ENCODE measurements at regions not wholly inside any gene's neighbourhood (a gene's known extent, or its start where the extent isn't known, plus 50 kb on each side); places are given as distances from the start of the nearest gene placed in this dataset.

DNA sequence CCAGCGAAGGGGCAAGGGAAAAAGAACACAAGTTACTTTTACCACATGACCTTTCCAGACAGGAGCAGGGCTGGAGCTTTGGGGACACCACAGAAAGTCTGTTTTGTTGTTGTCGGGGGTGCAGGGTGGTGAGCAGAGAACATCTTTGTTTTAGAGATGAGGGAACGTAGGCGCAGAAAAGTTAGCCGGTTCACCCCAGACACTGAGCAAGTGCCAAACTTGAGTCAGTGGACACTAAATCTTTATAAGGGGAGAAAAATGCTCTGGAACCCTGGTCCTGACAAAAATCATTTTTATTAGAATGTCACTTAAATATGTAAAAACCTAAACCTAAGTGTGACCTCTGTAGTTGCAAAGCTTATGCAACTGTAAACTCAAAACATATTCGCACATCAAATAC is 126.4 kb upstream of the GAS1 start:
- H3K36me3 ChIP-seq (ENCODE audit: control insufficient read depth in 2 of 2, insufficient read depth in 2 of 2, low read length in 1 of 2) = no peaks in the 10 kb centered on the region
- WGBS = 89% methylated on average over 6 of the region's 6 CpGs
- no peaks in the 10 kb centered on the region for H3K4me1 ChIP-seq (ENCODE audit: control insufficient read depth in 2 of 2, insufficient read depth in 2 of 2, low read length in 2 of 2)
- no peaks in the 10 kb centered on the region for H3K27me3 ChIP-seq (ENCODE audit: control insufficient read depth in 2 of 2, insufficient read depth in 1 of 2, low read length in 1 of 2)
- H3K4me3 ChIP-seq (ENCODE audit: low read length in 2 of 2) = no peak overlapping the region
- no peak for DNase-seq (ENCODE audit: low read depth in 6 of 9, low spot score in 9 of 9)
- no peak overlapping the region for H3K27ac ChIP-seq (ENCODE audit: low read depth in 1 of 2, low read length in 1 of 2)
- H3K9me3 ChIP-seq (ENCODE audit: control insufficient read depth in 2 of 2, insufficient read depth in 1 of 2, low read length in 1 of 2) = no peaks in the 10 kb centered on the region

DNA sequence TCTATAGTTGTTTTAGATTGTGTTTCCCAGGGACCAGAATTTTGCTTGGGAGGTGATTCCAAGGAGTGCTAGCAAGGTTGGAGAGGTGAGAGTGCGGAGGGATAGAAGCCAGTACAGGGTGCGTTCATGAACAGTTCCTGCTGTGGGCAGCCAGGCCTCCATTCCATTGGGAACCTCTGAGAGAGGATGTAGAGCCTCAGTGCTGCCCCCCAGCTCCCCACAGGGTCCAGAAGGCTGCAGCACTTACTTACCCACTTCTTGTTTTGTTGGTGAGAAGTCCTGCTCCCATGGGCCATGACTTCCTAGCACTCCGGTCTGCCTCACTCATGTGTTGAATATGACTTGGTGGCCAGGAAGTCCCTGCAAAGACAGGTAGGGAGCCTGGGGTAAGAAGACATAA is 128.2 kb upstream of the GAS1 start:
- no peaks in the 10 kb centered on the region for H3K36me3 ChIP-seq (ENCODE audit: control insufficient read depth in 2 of 2, insufficient read depth in 2 of 2, low read length in 1 of 2)
- WGBS = 93% methylated on average over 3 of the region's 3 CpGs
- no peak overlapping the region for H3K27ac ChIP-seq (ENCODE audit: low read depth in 1 of 2, low read length in 1 of 2)
- DNase-seq (ENCODE audit: low read depth in 6 of 9, low spot score in 9 of 9) = no peak
- no peaks in the 10 kb centered on the region for H3K4me1 ChIP-seq (ENCODE audit: control insufficient read depth in 2 of 2, insufficient read depth in 2 of 2, low read length in 2 of 2)
- H3K27me3 ChIP-seq (ENCODE audit: control insufficient read depth in 2 of 2, insufficient read depth in 1 of 2, low read length in 1 of 2) = no peaks in the 10 kb centered on the region
- no peak overlapping the region for H3K4me3 ChIP-seq (ENCODE audit: low read length in 2 of 2)
- no peaks in the 10 kb centered on the region for H3K9me3 ChIP-seq (ENCODE audit: control insufficient read depth in 2 of 2, insufficient read depth in 1 of 2, low read length in 1 of 2)

DNA sequence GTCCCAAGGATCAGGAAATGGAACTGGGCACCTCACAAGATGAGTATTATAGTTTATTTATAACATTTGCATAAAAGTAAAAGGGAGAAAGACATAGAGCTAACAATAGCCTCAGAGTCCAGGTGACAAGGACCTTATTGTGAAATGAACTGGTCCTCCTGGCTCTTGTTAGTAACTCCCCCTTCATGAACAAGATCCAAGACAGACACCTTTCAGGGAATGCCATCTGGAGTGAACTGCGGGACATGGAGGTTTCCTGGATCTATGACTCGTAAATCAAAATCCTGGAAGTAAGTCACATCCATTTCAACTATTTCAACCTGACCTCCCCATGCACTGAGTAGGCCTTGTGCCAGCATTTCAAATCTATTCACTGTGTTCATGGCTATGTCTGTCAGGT is 129.5 kb upstream of the GAS1 start:
- DNase-seq (ENCODE audit: low read depth in 6 of 9, low spot score in 9 of 9) = no peak
- no peaks in the 10 kb centered on the region for H3K9me3 ChIP-seq (ENCODE audit: control insufficient read depth in 2 of 2, insufficient read depth in 1 of 2, low read length in 1 of 2)
- H3K36me3 ChIP-seq (ENCODE audit: control insufficient read depth in 2 of 2, insufficient read depth in 2 of 2, low read length in 1 of 2) = no peaks in the 10 kb centered on the region
- no peaks in the 10 kb centered on the region for H3K27me3 ChIP-seq (ENCODE audit: control insufficient read depth in 2 of 2, insufficient read depth in 1 of 2, low read length in 1 of 2)
- H3K27ac ChIP-seq (ENCODE audit: low read depth in 1 of 2, low read length in 1 of 2) = no peak overlapping the region
- H3K4me1 ChIP-seq (ENCODE audit: control insufficient read depth in 2 of 2, insufficient read depth in 2 of 2, low read length in 2 of 2) = no peaks in the 10 kb centered on the region
- WGBS = 92% methylated on average over 2 of the region's 2 CpGs
- no peak overlapping the region for H3K4me3 ChIP-seq (ENCODE audit: low read length in 2 of 2)

DNA sequence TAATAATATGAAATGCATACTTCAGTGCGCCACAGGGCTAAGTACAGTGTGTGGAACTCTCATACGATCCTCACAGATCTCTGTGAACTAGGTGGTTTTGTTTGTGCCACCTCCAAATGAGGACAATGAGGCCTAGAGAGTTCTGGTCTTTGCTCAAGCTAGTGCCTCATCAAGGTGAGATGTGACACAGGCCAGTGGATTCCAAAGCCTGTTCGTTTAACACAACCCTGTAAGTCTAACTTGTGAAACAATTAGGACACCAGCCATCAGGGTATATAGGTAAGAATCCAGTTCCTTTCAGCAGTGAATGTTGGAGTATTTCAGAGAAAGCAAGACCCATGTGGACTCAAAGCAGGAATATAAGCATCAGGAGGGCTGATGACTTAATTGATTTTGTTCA is 130.7 kb upstream of the GAS1 start:
- no peaks in the 10 kb centered on the region for H3K4me1 ChIP-seq (ENCODE audit: control insufficient read depth in 2 of 2, insufficient read depth in 2 of 2, low read length in 2 of 2)
- no peaks in the 10 kb centered on the region for H3K27me3 ChIP-seq (ENCODE audit: control insufficient read depth in 2 of 2, insufficient read depth in 1 of 2, low read length in 1 of 2)
- H3K36me3 ChIP-seq (ENCODE audit: control insufficient read depth in 2 of 2, insufficient read depth in 2 of 2, low read length in 1 of 2) = no peaks in the 10 kb centered on the region
- WGBS = 92% methylated on average over 3 of the region's 3 CpGs
- no peak for DNase-seq (ENCODE audit: low read depth in 6 of 9, low spot score in 9 of 9)
- H3K9me3 ChIP-seq (ENCODE audit: control insufficient read depth in 2 of 2, insufficient read depth in 1 of 2, low read length in 1 of 2) = no peaks in the 10 kb centered on the region
- no peak overlapping the region for H3K27ac ChIP-seq (ENCODE audit: low read depth in 1 of 2, low read length in 1 of 2)
- no peak overlapping the region for H3K4me3 ChIP-seq (ENCODE audit: low read length in 2 of 2)

DNA sequence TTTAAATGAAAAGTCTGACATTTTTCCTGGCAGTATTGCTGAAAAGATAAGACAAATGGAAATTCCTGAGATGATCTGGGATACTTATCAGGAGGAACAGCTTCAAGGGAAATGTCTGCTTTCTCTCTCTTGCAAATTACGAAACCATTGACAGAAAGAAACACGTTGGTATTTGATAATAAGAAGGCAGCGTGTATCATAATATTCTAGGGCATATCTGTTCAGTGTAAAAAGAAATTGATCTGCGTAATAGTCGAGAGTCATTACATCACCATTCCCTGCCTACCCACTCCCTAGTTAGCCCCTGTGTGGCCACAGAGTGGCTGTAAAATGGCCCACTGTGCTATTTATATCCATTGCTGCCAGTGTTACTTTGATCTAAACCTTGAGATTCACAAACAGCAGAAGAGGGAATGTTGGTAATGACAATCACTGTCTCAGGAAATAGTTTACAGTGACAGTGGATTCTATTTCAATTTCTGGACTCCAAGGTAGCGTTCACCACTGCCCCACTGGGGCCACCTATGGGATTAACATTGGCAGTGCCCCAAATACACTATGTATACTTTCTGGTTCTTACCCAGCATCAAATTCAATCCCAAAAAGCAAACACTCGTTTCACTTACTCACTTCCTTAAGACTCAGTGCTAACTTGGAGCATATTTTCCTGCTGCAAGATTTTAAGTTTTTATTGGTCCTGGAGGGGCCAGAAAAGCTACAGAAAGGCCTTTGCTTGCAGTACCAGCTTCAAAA is 133.4 kb upstream of the GAS1 start:
- H3K27me3 ChIP-seq (ENCODE audit: control insufficient read depth in 2 of 2, insufficient read depth in 1 of 2, low read length in 1 of 2) = no peaks in the 10 kb centered on the region
- H3K4me3 ChIP-seq (ENCODE audit: low read length in 2 of 2) = no peak overlapping the region
- DNase-seq (ENCODE audit: low read depth in 6 of 9, low spot score in 9 of 9) = no peak
- WGBS = 73% methylated on average over 7 of the region's 7 CpGs
- no peaks in the 10 kb centered on the region for H3K4me1 ChIP-seq (ENCODE audit: control insufficient read depth in 2 of 2, insufficient read depth in 2 of 2, low read length in 2 of 2)
- H3K36me3 ChIP-seq (ENCODE audit: control insufficient read depth in 2 of 2, insufficient read depth in 2 of 2, low read length in 1 of 2) = no peaks in the 10 kb centered on the region
- H3K27ac ChIP-seq (ENCODE audit: low read depth in 1 of 2, low read length in 1 of 2) = no peak overlapping the region
- peaks cover 0 to under 1% of the 10 kb centered on the region in 2 donors for H3K9me3 ChIP-seq (ENCODE audit: control insufficient read depth in 2 of 2, insufficient read depth in 1 of 2, low read length in 1 of 2)

DNA sequence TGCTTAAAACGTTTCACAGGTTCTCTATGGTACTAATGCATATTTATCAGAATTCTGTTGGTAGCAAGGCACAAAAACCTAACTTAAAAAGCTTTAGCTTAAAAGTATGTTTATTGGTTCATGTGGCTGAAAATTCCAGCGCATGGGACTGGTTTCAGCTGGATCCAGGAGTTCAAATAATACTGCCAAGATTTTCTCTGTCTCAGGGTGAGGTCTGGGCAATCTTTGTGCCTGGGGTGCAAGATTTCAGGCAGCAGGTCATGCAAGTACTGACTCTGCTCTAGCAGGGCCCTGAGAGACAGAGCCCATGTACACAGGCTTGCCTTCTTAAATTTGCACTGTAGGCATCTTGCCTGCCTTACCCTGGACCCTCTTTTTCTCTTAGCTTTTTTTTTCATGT is 134.2 kb upstream of the GAS1 start:
- 81% methylated on average over 2 of the region's 2 CpGs for WGBS
- Histone ChIP-seq H3K27me3 (ENCODE audit: control insufficient read depth in 2 of 2, insufficient read depth in 1 of 2, low read length in 1 of 2) (no peaks in the 10 kb centered on the region), H3K36me3 (ENCODE audit: control insufficient read depth in 2 of 2, insufficient read depth in 2 of 2, low read length in 1 of 2) (no peaks in the 10 kb centered on the region), H3K9me3 (ENCODE audit: control insufficient read depth in 2 of 2, insufficient read depth in 1 of 2, low read length in 1 of 2) (peaks cover 0 to 4% of the 10 kb centered on the region in 2 donors), H3K27ac (ENCODE audit: low read depth in 1 of 2, low read length in 1 of 2) (no peak overlapping the region), H3K4me3 (ENCODE audit: low read length in 2 of 2) (no peak overlapping the region), H3K4me1 (ENCODE audit: control insufficient read depth in 2 of 2, insufficient read depth in 2 of 2, low read length in 2 of 2) (no peaks in the 10 kb centered on the region)
- DNase-seq (ENCODE audit: low read depth in 6 of 9, low spot score in 9 of 9) = no peak

DNA sequence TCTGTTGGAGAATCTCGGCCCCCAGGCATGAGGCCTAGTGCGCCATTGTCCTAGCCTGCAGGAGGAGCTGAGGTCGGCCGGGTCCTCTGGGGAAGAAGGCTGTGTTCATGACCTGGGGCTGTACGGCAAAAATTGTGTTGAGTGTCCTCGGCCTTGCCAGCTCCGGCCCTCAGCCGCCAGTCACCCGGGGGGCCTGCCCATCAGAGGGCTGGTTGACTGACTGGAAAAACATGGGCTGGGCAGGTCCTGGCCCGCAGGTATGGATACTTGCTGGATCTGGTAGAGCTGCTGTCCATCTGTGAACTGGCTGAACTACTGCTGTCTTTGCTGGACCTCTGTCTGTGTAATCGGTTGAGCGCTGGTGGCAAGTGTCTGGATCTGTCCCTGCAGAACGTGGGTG is 136.7 kb upstream of the GAS1 start:
- H3K4me3 ChIP-seq (ENCODE audit: low read length in 2 of 2) = no peak overlapping the region
- no peak for DNase-seq (ENCODE audit: low read depth in 6 of 9, low spot score in 9 of 9)
- H3K27me3 ChIP-seq (ENCODE audit: control insufficient read depth in 2 of 2, insufficient read depth in 1 of 2, low read length in 1 of 2) = no peaks in the 10 kb centered on the region
- H3K9me3 ChIP-seq (ENCODE audit: control insufficient read depth in 2 of 2, insufficient read depth in 1 of 2, low read length in 1 of 2) = peaks cover 0 to 4% of the 10 kb centered on the region in 2 donors
- no peaks in the 10 kb centered on the region for H3K36me3 ChIP-seq (ENCODE audit: control insufficient read depth in 2 of 2, insufficient read depth in 2 of 2, low read length in 1 of 2)
- 95% methylated on average over 13 of the region's 13 CpGs for WGBS
- H3K27ac ChIP-seq (ENCODE audit: low read depth in 1 of 2, low read length in 1 of 2) = no peak overlapping the region
- H3K4me1 ChIP-seq (ENCODE audit: control insufficient read depth in 2 of 2, insufficient read depth in 2 of 2, low read length in 2 of 2) = no peaks in the 10 kb centered on the region

DNA sequence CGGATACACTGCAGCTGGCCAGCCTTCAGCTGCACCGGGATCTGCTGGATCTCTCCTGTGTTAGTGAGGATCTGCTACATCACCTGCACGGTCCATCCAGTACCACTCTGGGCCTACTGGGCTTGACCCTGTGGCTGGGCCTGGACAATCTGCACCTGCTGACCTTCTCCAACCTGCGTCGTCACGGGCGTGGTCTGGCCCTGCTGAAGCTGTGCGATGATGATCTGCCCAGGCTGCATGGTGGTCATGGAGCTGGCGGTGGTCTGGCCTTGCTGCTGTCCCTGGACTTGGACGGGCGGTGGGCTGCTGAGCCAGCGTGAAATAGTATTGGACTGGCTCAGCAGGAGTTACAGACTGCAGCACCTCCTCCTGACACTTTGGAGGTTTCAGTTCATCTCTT is 137.1 kb upstream of the GAS1 start:
- Histone ChIP-seq H3K9me3 (ENCODE audit: control insufficient read depth in 2 of 2, insufficient read depth in 1 of 2, low read length in 1 of 2) (peaks cover 0 to 4% of the 10 kb centered on the region in 2 donors), H3K27ac (ENCODE audit: low read depth in 1 of 2, low read length in 1 of 2) (no peak overlapping the region), H3K27me3 (ENCODE audit: control insufficient read depth in 2 of 2, insufficient read depth in 1 of 2, low read length in 1 of 2) (no peaks in the 10 kb centered on the region), H3K4me3 (ENCODE audit: low read length in 2 of 2) (no peak overlapping the region), H3K4me1 (ENCODE audit: control insufficient read depth in 2 of 2, insufficient read depth in 2 of 2, low read length in 2 of 2) (no peaks in the 10 kb centered on the region), H3K36me3 (ENCODE audit: control insufficient read depth in 2 of 2, insufficient read depth in 2 of 2, low read length in 1 of 2) (no peaks in the 10 kb centered on the region)
- no peak for DNase-seq (ENCODE audit: low read depth in 6 of 9, low spot score in 9 of 9)
- 93% methylated on average over 12 of the region's 12 CpGs for WGBS

DNA sequence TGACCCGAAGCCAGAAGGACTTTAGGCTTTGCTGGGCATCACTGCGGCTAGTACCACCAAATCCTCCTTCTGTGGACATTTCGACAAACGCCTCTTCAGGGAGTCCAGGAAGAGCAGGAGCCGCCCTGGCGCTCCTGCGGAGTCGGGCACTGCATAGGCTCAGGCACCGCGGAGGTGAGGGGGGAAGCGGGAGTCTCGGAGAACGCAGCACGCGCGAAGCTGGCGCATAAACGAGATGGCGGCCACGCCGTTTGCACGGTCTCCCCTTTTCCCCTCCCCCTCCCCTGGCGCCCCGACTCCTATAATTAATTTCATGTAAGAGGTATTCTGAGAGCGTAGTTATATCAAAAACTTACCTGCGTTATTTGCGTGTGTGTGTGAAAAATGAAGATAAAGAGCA is 137.8 kb upstream of the GAS1 start:
- WGBS = 97% methylated on average over 27 of the region's 27 CpGs
- H3K9me3 ChIP-seq (ENCODE audit: control insufficient read depth in 2 of 2, insufficient read depth in 1 of 2, low read length in 1 of 2) = peaks cover 0 to 4% of the 10 kb centered on the region in 2 donors
- DNase-seq (ENCODE audit: low read depth in 6 of 9, low spot score in 9 of 9) = no peak
- no peak overlapping the region for H3K4me3 ChIP-seq (ENCODE audit: low read length in 2 of 2)
- H3K4me1 ChIP-seq (ENCODE audit: control insufficient read depth in 2 of 2, insufficient read depth in 2 of 2, low read length in 2 of 2) = no peaks in the 10 kb centered on the region
- no peaks in the 10 kb centered on the region for H3K36me3 ChIP-seq (ENCODE audit: control insufficient read depth in 2 of 2, insufficient read depth in 2 of 2, low read length in 1 of 2)
- H3K27me3 ChIP-seq (ENCODE audit: control insufficient read depth in 2 of 2, insufficient read depth in 1 of 2, low read length in 1 of 2) = no peaks in the 10 kb centered on the region
- no peak overlapping the region for H3K27ac ChIP-seq (ENCODE audit: low read depth in 1 of 2, low read length in 1 of 2)

Measured in thymus (tissue), 11 donors.